Neural progenitor cell (in vitro differentiated cells): ENCODE measurements at regions not wholly inside any gene's neighbourhood (a gene's known extent, or its start where the extent isn't known, plus 50 kb on each side); places are given as distances from the start of the nearest gene placed in this dataset.

Experiments
- DNase-seq: peaks from one replicate; pipeline ENCODE4 v3.0.0-alpha.2; 2016; ENCODE audit warnings: low spot score
- H2AFZ ChIP-seq: fragments of 200-600 bp; sonication (generic); replicated peaks from 2 replicates; pipeline ENCODE4 v1.6.1; 2016; ENCODE audit warnings: antibody characterized with exemption
- H3F3A ChIP-seq: fragments of 200-600 bp; sonication (generic); 2 replicates; pipeline ENCODE4 v1.6.1; 2016; ENCODE audit warnings: antibody characterized with exemption, low read depth
- H3K27ac ChIP-seq: fragments of 200-600 bp; sonication (generic); 2 replicates; pipeline ENCODE4 v1.5.1; 2016; ENCODE audit warnings: mild to moderate bottlenecking
- H3K27me3 ChIP-seq: fragments of 200-600 bp; sonication (generic); 2 replicates; pipeline ENCODE4 v1.6.1; 2016; ENCODE audit warnings: mild to moderate bottlenecking, moderate library complexity
- H3K36me3 ChIP-seq: fragments of 200-600 bp; sonication (generic); 2 replicates; pipeline ENCODE4 v1.5.1; 2016
- H3K4me1 ChIP-seq: fragments of 200-600 bp; sonication (generic); 2 replicates; pipeline ENCODE4 v1.6.1; 2016; ENCODE audit warnings: mixed run types
- H3K4me2 ChIP-seq: fragments of 200-600 bp; sonication (generic); 2 replicates; pipeline ENCODE4 v1.6.1; 2016
- H3K4me3 ChIP-seq: fragments of 200-600 bp; sonication (generic); 2 replicates; pipeline ENCODE4 v1.5.1; 2016
- H3K79me2 ChIP-seq: fragments of 200-600 bp; sonication (generic); 2 replicates; pipeline ENCODE4 v1.6.1; 2016; ENCODE audit warnings: low read depth
- H3K9ac ChIP-seq: fragments of 200-600 bp; sonication (generic); 2 replicates; pipeline ENCODE4 v1.6.1; 2016
- H3K9me3 ChIP-seq: fragments of 200-600 bp; sonication (generic); 2 replicates; pipeline ENCODE4 v1.5.1; 2016; ENCODE audit warnings: low read depth
- H4K20me1 ChIP-seq: fragments of 200-600 bp; sonication (generic); 2 replicates; pipeline ENCODE4 v1.6.1; 2016; ENCODE audit warnings: low read depth
- H3K27ac Mint-ChIP-seq: 3 replicates; pipeline ENCODE4 v1.8.0; 2021; ENCODE audit warnings: mixed read lengths
- H3K27me3 Mint-ChIP-seq: 2 replicates; pipeline ENCODE4 v1.8.0; 2022; ENCODE audit warnings: low read depth, mild to moderate bottlenecking, inconsistent platforms, moderate library complexity, mixed read lengths; ENCODE audit not compliant: insufficient read depth
- H3K36me3 Mint-ChIP-seq: 3 replicates; pipeline ENCODE4 v1.8.0; 2021; ENCODE audit warnings: mixed read lengths
- H3K4me1 Mint-ChIP-seq: 3 replicates; pipeline ENCODE4 v1.8.0; 2021; ENCODE audit warnings: mixed read lengths
- H3K4me3 Mint-ChIP-seq: 3 replicates; pipeline ENCODE4 v1.8.0; 2021; ENCODE audit warnings: mild to moderate bottlenecking, moderate library complexity, mixed read lengths
- H3K9me3 Mint-ChIP-seq: 3 replicates; pipeline ENCODE4 v1.8.0; 2020; ENCODE audit warnings: mixed read lengths
- CTCF ChIP-seq: fragments of 200-600 bp; sonication (generic); IDR thresholded peaks from 2 replicates; pipeline ENCODE4 v1.5.1; 2017; ENCODE audit warnings: antibody characterized with exemption, mild to moderate bottlenecking
- EZH2 ChIP-seq: fragments of 200-600 bp; sonication (generic); IDR thresholded peaks from 2 replicates; pipeline ENCODE4 v1.6.1; 2017; ENCODE audit warnings: antibody characterized with exemption, mild to moderate bottlenecking, moderate library complexity
- EZH2phosphoT487 ChIP-seq: fragments of 200-600 bp; sonication (generic); IDR thresholded peaks from 2 replicates; pipeline ENCODE4 v1.6.1; 2017; ENCODE audit warnings: antibody characterized with exemption

DNA sequence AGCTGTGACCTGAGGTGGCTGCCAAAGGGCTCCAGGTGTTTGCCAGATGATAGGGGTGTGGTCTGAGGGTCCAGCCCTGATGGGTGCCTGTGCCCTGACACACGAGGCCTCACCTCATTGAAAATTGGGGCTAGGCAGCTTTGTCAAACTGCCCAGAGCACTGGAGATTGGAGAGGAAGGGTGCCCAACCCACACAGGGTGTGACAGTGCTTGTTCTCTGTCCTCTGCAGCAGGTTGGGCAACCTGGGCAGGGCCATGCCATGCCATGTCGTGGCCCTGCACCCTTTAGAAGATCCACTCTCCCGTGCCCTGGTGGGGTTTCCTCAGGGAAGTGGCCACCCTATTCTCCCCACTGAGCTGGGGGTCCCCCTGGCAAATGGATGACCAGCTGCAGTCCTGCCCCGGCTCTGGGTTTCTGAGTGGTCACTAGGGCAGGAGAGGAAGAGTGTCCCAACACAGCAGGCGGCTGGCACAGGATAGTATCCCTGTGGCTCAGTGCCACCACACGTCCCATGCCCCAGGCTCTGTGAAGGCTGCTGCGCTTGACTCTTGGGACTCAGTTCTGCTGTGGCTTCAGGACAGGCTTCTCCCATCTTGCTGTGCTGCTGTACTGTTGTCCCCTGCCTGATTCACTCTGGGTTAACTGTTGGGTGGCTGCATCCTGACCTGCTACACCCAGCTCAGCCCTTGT lies 100.8 kb upstream of the PITX1 start:
- no peak for DNase-seq
- Histone ChIP-seq H3K4me2 (no peak overlapping the region), H3K4me1 (peaks cover 14% of the 10 kb centered on the region), H3F3A (no peaks in the 10 kb centered on the region), H4K20me1 (no peaks in the 10 kb centered on the region), H2AFZ (no peak overlapping the region), H3K9me3 (no peaks in the 10 kb centered on the region), H3K27me3 (peaks cover 5% of the 10 kb centered on the region), H3K27ac (no peak overlapping the region), H3K4me3 (no peak overlapping the region), H3K9ac (no peak overlapping the region), H3K36me3 (no peaks in the 10 kb centered on the region), H3K79me2 (no peaks in the 10 kb centered on the region)
- peaks cover 2% of the 10 kb centered on the region for H3K27me3 Mint-ChIP-seq
- no peaks in the 10 kb centered on the region for H3K36me3 Mint-ChIP-seq
- TF ChIP-seq EZH2 (no peak), EZH2phosphoT487 (no peak), CTCF (no peak)
- H3K4me3 Mint-ChIP-seq: no peak overlapping the region
- peaks cover 5% of the 10 kb centered on the region for H3K4me1 Mint-ChIP-seq
- H3K9me3 Mint-ChIP-seq: no peaks in the 10 kb centered on the region
- no peak overlapping the region for H3K27ac Mint-ChIP-seq

DNA sequence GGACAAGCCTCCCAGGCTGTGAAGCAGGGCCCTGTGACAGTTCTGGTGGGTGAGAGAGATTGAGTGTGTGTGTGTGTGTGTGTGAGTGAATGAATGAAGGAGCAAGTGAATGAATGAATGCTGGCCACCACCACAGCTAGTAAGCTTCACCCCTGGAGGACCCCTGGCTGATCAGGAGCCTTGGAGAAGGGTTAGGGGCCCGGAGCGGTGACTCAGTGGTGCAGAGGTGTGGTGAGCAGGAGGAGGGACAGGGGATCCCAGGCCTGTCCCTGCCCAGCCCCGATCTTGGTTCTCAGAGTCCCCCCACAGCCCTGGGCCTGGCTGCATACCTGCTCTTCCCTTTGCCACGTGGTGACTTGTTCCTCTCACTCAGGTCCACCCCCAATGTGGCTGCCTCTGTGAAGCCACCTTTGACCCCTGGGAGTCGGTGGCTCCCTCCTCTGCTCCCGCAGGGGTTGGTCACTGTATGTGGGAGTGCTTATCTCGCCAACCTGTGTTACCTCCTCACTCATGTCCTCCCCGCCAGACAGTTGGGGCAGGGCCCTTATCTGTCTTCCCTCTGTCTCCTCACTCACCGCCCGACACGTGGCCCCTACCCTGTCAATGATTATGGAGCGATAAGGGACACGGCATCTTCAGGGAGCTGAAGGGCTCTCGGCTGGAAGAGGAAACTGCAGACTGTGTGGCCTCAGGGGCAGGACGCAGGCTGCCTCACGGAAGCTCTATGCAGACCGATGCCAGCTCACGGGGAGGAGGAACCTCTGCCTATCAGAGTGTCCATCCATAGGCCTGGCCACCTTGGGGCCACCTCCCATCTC lies 99.9 kb upstream of the PITX1 start:
- Histone ChIP-seq H3K27me3 (peaks cover 5% of the 10 kb centered on the region), H3K9ac (no peak overlapping the region), H3F3A (no peaks in the 10 kb centered on the region), H2AFZ (no peak overlapping the region), H3K4me1 (peaks cover 18% of the 10 kb centered on the region), H3K9me3 (no peaks in the 10 kb centered on the region), H4K20me1 (no peaks in the 10 kb centered on the region), H3K27ac (no peak overlapping the region), H3K36me3 (no peaks in the 10 kb centered on the region), H3K79me2 (no peaks in the 10 kb centered on the region), H3K4me3 (no peak overlapping the region), H3K4me2 (no peak overlapping the region)
- Mint-ChIP-seq H3K27ac (no peak overlapping the region), H3K27me3 (peaks cover 2% of the 10 kb centered on the region), H3K9me3 (no peaks in the 10 kb centered on the region), H3K36me3 (no peaks in the 10 kb centered on the region), H3K4me1 (peaks cover 7% of the 10 kb centered on the region), H3K4me3 (no peak overlapping the region)
- no peak for TF ChIP-seq EZH2phosphoT487
- TF ChIP-seq CTCF: no peak
- no peak for TF ChIP-seq EZH2
- DNase-seq: no peak

DNA sequence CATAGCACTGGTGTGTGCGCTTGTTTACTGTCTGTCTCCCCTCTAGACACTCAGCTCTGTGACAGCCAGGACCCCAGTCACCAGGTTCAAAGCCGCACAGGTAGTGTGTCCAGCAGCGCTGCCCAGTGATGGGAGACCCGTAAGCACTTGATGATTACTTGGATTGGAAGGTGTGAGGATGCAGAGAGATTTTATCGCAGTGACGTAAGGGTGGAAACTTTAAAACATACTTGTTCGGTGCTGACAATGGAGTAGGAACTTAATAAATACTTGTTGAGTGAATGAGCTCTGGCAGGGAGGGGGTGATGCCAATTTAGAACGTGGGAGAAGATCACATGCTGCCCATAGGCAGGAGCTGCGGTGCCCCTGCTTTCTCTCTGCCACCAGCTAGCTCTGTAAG lies 99.2 kb upstream of the PITX1 start:
- H4K20me1 ChIP-seq: no peaks in the 10 kb centered on the region
- H3K27ac ChIP-seq: no peak overlapping the region
- H3K79me2 ChIP-seq: no peaks in the 10 kb centered on the region
- no peaks in the 10 kb centered on the region for H3K27me3 ChIP-seq
- H3K4me3 Mint-ChIP-seq: no peak overlapping the region
- H3K27me3 Mint-ChIP-seq: peaks cover 2% of the 10 kb centered on the region
- H3K36me3 Mint-ChIP-seq: no peaks in the 10 kb centered on the region
- H3K27ac Mint-ChIP-seq: no peak overlapping the region
- no peak overlapping the region for H3K4me2 ChIP-seq
- no peaks in the 10 kb centered on the region for H3K36me3 ChIP-seq
- H3K9me3 Mint-ChIP-seq: no peaks in the 10 kb centered on the region
- H3K4me3 ChIP-seq: no peak overlapping the region
- H3K9me3 ChIP-seq: no peaks in the 10 kb centered on the region
- DNase-seq: no peak
- no peak overlapping the region for H2AFZ ChIP-seq
- H3K9ac ChIP-seq: no peak overlapping the region
- TF ChIP-seq CTCF: no peak
- peaks cover 7% of the 10 kb centered on the region for H3K4me1 Mint-ChIP-seq
- H3F3A ChIP-seq: no peaks in the 10 kb centered on the region
- H3K4me1 ChIP-seq: peaks cover 18% of the 10 kb centered on the region
